T47D (cell line): ENCODE measurements at regions not wholly inside any gene's neighbourhood (a gene's known extent, or its start where the extent isn't known, plus 50 kb on each side); places are given as distances from the start of the nearest gene placed in this dataset.
A peak's percentile ranks its signal among the peaks of the same experiment; 100 is the strongest.
"Not testable (repeated sequence)": the region's sequence is repeated elsewhere in the genome, so short reads cannot be mapped to it uniquely, and the experiment has no call there.

Source experiments
- DNase-seq, 2 experiments: peaks; one replicate each; pipeline versions ENCODE4 v3.0.0 to v3.0.0-alpha.2; 2011 to 2012; ENCODE audit warnings: low read depth in 1 of 2, low spot score in 1 of 2
- JUND ChIP-seq: IDR thresholded peaks from 2 replicates; pipeline ENCODE4 v1.6.1; 2012; ENCODE audit warnings: low read depth
- in situ Hi-C: cut with HindIII; loops from 2 replicates; pipeline ENCODE4 v1.10.0; 2016; ENCODE audit warnings: low sequenced_read_pairs, low pct_unique_long_range_greater_than_20kb

GRCh38 chr6:105873211-105873704 is 212.9 kb upstream of the PRDM1 start:
- TF ChIP-seq JUND: no peak
- DNase-seq: peak in 1 of 2 experiments; percentile 15
- in situ Hi-C loops: no loop called here

DNA sequence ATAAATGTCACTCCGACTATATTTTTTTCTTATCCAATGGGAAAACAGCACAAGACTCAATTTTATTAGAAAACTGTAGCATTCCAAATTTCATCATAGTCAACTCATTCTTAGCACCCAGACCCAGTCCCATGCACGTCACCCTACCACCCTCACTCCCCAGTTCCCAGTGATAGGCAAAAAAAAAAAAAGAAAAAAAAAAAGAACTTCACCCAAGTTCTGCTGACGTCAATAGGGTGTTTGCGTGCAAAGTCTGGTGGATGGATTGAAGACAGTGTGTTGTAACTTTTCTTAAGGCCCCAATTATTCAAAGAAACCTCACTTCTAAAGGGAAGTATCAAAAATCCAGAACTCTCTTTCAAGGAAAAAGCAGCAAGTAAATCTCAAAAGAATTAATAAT is 213.9 kb upstream of the PRDM1 start:
- DNase-seq: no peak
- in situ Hi-C loops: no loop called here

GRCh38 chr6:105871542-105871941 is 214.6 kb upstream of the PRDM1 start:
- in situ Hi-C loops: no loop called here
- no peak for TF ChIP-seq JUND
- DNase-seq: no peak

More for the DNA sequence above, 213.9 kb upstream of the PRDM1 start:
- no peak for TF ChIP-seq JUND

- in situ Hi-C loops: no loop called here
- DNase-seq: no peak
- no peak for TF ChIP-seq JUND
Measured at GRCh38 chr6:105869835-105870440, 216.2 kb upstream of the PRDM1 start.

DNA sequence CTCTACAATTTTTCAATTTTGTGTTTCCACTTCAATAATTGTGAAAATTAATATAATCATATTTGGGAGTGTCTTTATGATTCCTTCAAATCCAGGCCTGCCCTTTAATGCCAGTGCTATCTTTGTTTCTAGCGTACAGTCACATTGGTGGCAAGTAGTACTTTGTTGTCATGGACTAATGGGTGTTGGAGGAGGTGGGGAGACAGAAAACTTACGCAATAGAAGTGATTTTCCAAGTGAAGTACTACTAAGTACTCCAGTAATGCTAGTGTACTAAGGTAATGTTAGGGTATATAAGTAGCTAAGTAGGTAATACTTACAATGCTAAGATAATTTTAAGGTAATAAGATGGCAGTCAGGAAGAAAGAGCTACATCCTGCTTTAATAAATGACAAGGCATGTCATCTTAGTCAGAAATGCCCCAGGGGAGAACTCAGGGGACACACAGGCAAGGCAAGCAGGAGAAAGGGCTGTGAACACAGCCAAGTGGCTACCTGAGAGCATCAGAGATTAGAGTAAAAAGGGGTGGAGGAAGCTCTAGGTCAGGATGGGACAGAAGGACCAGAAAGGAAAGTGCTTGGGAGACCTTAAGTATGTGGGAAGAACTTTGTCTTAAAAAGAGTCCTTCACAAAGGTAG is 217.2 kb upstream of the PRDM1 start:
- TF ChIP-seq JUND: no peak
- DNase-seq: no peak
- in situ Hi-C loops: no loop called here

DNA sequence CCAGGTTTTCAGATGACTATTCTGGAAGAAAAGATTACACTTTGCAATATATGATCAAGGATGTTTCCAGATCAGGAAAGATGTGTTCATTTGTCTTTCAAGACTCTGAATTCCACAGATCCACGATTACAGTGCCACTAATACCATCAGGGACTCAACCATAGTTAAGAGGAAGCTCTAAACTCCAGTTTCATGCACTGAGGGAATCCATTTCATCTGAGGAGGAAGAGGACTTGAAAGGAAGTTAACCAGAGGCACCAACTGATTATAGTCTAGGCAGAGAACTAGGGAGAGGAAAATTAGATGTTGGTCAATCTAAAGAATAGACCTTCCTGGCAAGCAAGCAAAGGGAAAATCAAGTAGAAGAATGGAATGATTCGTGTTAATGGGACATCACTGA is 218.3 kb upstream of the PRDM1 start:
- TF ChIP-seq JUND: no peak
- no peak for DNase-seq
- in situ Hi-C loops: no loop called here

DNA sequence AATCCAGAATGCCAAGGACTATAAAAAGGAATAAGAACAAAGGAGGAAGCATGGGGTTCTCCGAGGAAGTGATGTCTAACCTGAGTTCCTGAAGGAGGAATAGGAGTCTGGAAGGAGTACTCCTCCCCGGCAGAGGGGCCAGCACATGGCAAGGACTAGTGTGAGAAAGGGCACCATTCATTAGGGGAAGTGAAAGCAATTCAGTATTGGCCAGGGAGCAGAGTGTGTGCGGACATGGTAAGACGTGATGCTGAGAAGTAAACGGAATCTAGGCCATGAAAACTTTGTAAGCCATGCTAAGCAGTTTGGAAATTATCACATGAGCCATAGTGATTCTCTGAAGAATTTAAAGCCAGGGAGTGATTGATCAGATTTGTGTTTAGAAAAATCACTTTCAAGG is 218.9 kb upstream of the PRDM1 start:
- in situ Hi-C loops: no loop called here
- no peak for TF ChIP-seq JUND
- no peak for DNase-seq

DNA sequence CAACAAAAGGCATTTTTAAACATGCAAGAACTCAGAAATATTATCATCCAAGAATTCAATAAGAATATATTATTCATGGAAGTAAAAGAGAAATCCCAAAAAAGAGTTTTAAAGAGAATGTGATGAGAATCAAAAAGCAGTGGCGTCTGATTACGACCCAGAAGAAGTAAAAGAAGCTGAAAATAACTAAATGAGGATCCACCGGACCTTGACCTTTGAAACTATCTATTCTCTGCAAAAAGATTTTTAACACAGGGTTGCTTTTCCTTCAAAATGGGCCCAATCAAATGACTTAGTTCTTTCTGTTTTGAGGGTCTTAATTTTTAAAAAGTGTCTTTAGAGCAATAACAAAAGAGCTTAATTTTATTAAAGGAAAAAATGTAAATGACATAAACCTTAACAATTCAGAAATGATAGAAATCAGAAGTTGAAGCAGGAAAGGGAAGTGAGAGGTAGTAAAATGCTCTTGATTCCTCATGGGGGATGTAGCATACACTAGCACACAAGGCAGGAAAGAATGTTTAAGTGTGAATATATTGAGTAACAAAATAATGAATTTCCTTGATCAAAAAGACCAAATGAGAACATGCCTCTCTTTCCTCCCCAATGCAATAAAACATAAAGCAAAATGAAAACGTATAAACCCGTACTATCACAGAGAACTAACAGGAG is 223.1 kb upstream of the PRDM1 start:
- TF ChIP-seq JUND: no peak
- DNase-seq: no peak
- in situ Hi-C loops: no loop called here

GRCh38 chr6:105860927-105861326 is 225.2 kb upstream of the PRDM1 start:
- DNase-seq, in situ Hi-C loops: not testable (repeated sequence)

DNA sequence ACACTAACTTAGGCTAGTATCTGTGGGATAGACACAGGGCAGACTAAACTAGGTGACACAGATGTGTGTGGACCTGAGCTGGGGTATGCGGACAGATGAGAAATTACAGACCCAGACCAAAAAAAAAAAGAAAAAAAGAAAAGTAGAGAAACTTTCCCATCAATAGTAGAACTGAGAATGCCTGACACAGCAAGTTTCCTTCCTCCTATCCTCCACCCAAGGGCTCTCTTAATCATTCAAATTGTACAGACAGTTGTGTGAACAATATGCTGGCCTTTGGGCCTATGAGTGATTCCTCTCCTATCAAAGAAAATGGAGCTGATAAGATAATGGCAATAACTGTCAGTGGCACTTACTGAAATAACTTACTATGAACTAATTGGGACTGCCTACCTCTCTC is 226.7 kb upstream of the PRDM1 start:
- no peak for TF ChIP-seq JUND
- DNase-seq: no peak
- in situ Hi-C loops: no loop called here

GRCh38 chr6:105858639-105859038 is 227.5 kb upstream of the PRDM1 start:
- in situ Hi-C loops, DNase-seq: not testable (repeated sequence)

GRCh38 chr6:105855433-105855832 is 230.7 kb upstream of the PRDM1 start:
- in situ Hi-C loops: no loop called here
- DNase-seq: no peak
- no peak for TF ChIP-seq JUND

DNA sequence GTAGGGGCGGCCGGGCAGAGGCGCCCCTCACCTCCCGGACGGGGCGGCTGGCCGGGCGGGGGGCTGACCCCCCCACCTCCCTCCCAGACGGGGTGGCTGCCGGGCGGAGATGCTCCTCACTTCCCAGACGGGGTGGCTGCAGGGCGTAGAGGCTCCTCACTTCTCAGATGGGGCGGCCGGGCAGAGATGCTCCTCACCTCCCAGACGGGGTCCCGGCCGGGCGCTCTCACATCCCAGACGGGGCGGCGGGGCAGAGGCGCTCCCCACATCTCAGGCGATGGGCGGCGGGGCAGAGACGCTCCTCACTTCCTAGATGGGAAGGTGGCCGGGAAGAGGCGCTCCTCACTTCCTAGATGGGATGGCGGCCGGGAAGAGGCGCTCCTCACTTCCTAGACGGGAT is 232.2 kb upstream of the PRDM1 start:
- in situ Hi-C loops, DNase-seq: not testable (repeated sequence)

DNA sequence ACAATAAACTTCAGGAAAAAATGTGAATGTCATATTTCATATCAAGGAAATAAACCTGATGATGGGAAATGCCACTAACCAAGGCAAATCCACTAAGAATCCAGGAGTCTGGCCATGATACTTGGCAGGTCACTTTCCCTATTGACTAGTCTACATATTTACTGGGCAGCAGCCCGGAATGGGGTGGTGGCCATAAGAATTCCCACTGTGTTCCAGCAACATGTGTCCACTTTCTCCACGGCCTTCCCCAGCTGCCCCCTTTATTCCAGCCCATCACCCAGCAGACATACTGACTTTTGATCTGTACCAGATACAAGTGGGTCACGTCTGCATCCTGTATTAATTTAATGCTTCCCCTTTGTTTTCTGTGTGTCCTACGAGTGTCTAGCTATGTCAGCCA is 234.5 kb upstream of the PRDM1 start:
- in situ Hi-C loops: no loop called here
- DNase-seq: no peak
- TF ChIP-seq JUND: no peak
